Thoracic aorta (tissue), 2 donors: ENCODE measurements at regions not wholly inside any gene's neighbourhood (a gene's known extent, or its start where the extent isn't known, plus 50 kb on each side); places are given as distances from the start of the nearest gene placed in this dataset.

Source experiments
- ATAC-seq: fragments of 150-250 bp; one replicate; pipeline ENCODE4 v1.8.0; 2017; ENCODE audit warnings: low read depth; ENCODE audit not compliant: insufficient number of reproducible peaks, low FRiP score
- DNase-seq: peaks from one replicate; pipeline ENCODE4 v3.0.0-alpha.2; 2020; ENCODE audit warnings: low spot score
- H3K27ac ChIP-seq, 2 donors: fragments of 200-600 bp; sonication (generic); 1 replicate in 1 of 2; 2 replicates in 1 of 2; pipeline ENCODE4 v1.5.1; 2016; ENCODE audit warnings: mild to moderate bottlenecking in 2 of 2, moderate library complexity in 2 of 2
- H3K27me3 ChIP-seq: fragments of 200-600 bp; sonication (generic); replicated peaks from 2 replicates; pipeline ENCODE4 v1.6.0; 2016; ENCODE audit warnings: mild to moderate bottlenecking; ENCODE audit not compliant: insufficient read depth
- H3K36me3 ChIP-seq: fragments of 200-600 bp; sonication (generic); one replicate; pipeline ENCODE4 v1.5.1; 2016
- H3K4me1 ChIP-seq, 2 donors: fragments of 200-600 bp; sonication (generic); 1 replicate in 1 of 2; 2 replicates in 1 of 2; pipeline versions ENCODE4 v1.5.1 to v1.6.0; 2016; ENCODE audit warnings: low read depth in 2 of 2, mild to moderate bottlenecking in 1 of 2; ENCODE audit not compliant: control insufficient read depth in 1 of 2
- H3K4me3 ChIP-seq: fragments of 200-600 bp; sonication (generic); 2 replicates; pipeline ENCODE4 v1.5.1; 2016; ENCODE audit warnings: mild to moderate bottlenecking
- H3K9me3 ChIP-seq: fragments of 200-600 bp; sonication (generic); 2 replicates; pipeline ENCODE4 v1.5.1; 2016
- CTCF ChIP-seq: fragments of 200-600 bp; sonication (generic); IDR thresholded peaks from one replicate; pipeline ENCODE4 v1.5.1; 2019; ENCODE audit warnings: antibody characterized with exemption

GRCh38 chr4:121266982-121267381, 102.9 kb upstream of the TNIP3 start:
- Histone ChIP-seq H3K27ac (no peak overlapping the region), H3K4me3 (no peak overlapping the region), H3K9me3 (no peaks in the 10 kb centered on the region), H3K4me1 (no peaks in the 10 kb centered on the region), H3K27me3 (no peaks in the 10 kb centered on the region), H3K36me3 (no peaks in the 10 kb centered on the region)
- ATAC-seq (no peak), DNase-seq (no peak)
- no peak for TF ChIP-seq CTCF

GRCh38 chr4:121256887-121257466, 92.9 kb upstream of the TNIP3 start:
- H3K4me3 ChIP-seq, result no peak overlapping the region
- ATAC-seq, result no peak
- TF ChIP-seq CTCF, result no peak
- H3K27ac ChIP-seq, result no peak overlapping the region
- no peak for DNase-seq
- H3K4me1 ChIP-seq, result peaks cover 0 to 8% of the 10 kb centered on the region in 2 donors
- no peaks in the 10 kb centered on the region for H3K9me3 ChIP-seq
- no peaks in the 10 kb centered on the region for H3K27me3 ChIP-seq
- H3K36me3 ChIP-seq, result no peaks in the 10 kb centered on the region

GRCh38 chr4:121255986-121256750, 92.0 kb upstream of the TNIP3 start:
- H3K4me3 ChIP-seq, result no peak overlapping the region
- H3K27ac ChIP-seq, result no peak overlapping the region
- ATAC-seq, result no peak
- H3K36me3 ChIP-seq, result no peaks in the 10 kb centered on the region
- no peak for TF ChIP-seq CTCF
- peaks cover 0 to 8% of the 10 kb centered on the region in 2 donors for H3K4me1 ChIP-seq
- no peaks in the 10 kb centered on the region for H3K9me3 ChIP-seq
- H3K27me3 ChIP-seq, result no peaks in the 10 kb centered on the region
- DNase-seq, result no peak

GRCh38 chr4:121253961-121254360, 89.8 kb upstream of the TNIP3 start:
- H3K4me3 ChIP-seq, result no peak overlapping the region
- H3K27ac ChIP-seq, result no peak overlapping the region
- H3K27me3 ChIP-seq, result no peaks in the 10 kb centered on the region
- no peaks in the 10 kb centered on the region for H3K9me3 ChIP-seq
- peaks cover 0 to 8% of the 10 kb centered on the region in 2 donors for H3K4me1 ChIP-seq
- ATAC-seq (no peak), DNase-seq (no peak)
- no peaks in the 10 kb centered on the region for H3K36me3 ChIP-seq
- no peak for TF ChIP-seq CTCF

- H3K27ac ChIP-seq, result no peak overlapping the region
- H3K4me1 ChIP-seq, result peaks cover 0 to 8% of the 10 kb centered on the region in 2 donors
- ATAC-seq (no peak), DNase-seq (no peak)
- H3K36me3 ChIP-seq, result no peaks in the 10 kb centered on the region
- H3K4me3 ChIP-seq, result no peak overlapping the region
- peak; percentile 73 for TF ChIP-seq CTCF
- H3K27me3 ChIP-seq, result no peaks in the 10 kb centered on the region
- no peaks in the 10 kb centered on the region for H3K9me3 ChIP-seq
Measured at GRCh38 chr4:121252224-121252806, 88.2 kb upstream of the TNIP3 start.
